ENCODE measurements at regions not wholly inside any gene's neighbourhood (a gene's known extent, or its start where the extent isn't known, plus 50 kb on each side); places are given as distances from the start of the nearest gene placed in this dataset.

DNA sequence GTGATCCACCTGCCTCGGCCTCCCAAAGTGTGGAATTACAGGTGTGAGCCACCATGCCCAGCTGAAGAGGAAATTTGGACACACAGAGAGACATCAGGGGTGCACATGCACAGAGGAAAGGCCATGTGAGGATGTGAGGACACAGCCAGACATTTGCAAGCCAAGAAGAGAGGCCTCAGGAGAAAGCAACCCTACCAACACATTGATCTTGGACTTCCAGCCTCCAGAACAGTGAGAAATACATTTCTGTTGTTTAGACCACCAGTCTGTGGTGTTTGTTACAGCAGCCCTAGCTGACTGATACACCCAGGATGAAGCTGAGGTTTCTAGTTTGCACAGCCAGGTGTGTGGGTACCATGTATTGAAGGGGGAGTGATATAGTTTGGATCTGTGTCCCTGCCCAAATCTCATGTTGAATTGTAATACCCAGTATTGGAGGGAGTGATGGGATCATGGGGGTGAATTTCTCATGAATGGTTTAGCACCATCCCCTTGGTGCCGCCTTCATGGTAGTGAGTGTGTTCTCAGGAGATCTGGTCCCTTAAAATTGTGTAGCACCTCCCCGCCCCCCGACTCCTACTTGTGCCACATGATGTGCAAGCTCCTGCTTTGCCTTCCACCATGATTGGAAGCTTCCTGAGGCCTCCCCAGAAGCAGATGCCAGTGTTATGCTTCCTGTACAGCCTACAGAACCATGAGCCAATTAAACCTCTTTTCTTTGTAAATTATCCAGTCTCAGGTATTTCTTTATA is 64.7 kb upstream of the DUSP5 start:
- H3K36me3 ChIP-seq: no peaks in the 10 kb centered on the region
- no peak for ATAC-seq
- H3K4me1 ChIP-seq: no peaks in the 10 kb centered on the region
- 96 to 99% (median 98%) methylated on average over 4 of the region's 4 CpGs for WGBS, 4 donors
- H3K27ac ChIP-seq: no peak overlapping the region
- TF ChIP-seq POLR2A (IDR thresholded peaks at IDR 0.05) (no peak), CTCF (IDR thresholded peaks at IDR 0.05) (no peak)
- H3K4me3 ChIP-seq: no peak overlapping the region
- no peak for DNase-seq
- intact Hi-C loops (cut with DNase I): loop anchor here in 1 of 10 donors (10.0 kb wide), 1 partner anchor 98 kb away; no protein-coding TSS in a partner anchor
- peaks cover 0 to 4% (median 0%) of the 10 kb centered on the region in 12 donors for H3K9me3 ChIP-seq
- no peaks in the 10 kb centered on the region for H3K27me3 ChIP-seq

DNA sequence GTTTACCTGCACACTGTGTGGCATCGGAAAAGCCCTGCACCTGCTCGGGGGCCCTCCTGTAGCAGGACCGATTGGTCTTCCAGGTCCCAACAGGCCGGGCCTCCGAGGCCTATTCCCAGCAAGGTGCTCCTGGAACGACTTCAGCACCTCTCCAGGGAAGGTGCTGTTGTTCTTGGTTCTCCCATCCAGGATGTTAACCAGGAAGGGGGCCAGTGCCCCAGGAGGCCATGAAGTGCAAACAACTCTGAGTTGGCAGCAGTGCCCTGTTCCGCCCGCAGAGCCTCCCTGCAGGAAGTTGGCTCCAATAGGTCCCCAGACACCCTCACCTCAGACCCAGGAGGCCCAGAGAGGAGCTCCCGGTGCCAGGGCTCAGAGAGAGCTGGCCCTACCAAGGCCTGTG is 64.0 kb upstream of the DUSP5 start:
- no peak for DNase-seq
- no peaks in the 10 kb centered on the region for H3K4me1 ChIP-seq
- WGBS, 4 donors: 75 to 87% (median 80%) methylated on average over 7 to 9 of the region's 9 CpGs
- H3K4me3 ChIP-seq: no peak overlapping the region
- H3K36me3 ChIP-seq: no peaks in the 10 kb centered on the region
- intact Hi-C loops (cut with DNase I): loop anchor here in 1 of 10 donors (10.0 kb wide), 1 partner anchor 99 kb away; no protein-coding TSS in a partner anchor
- no peaks in the 10 kb centered on the region for H3K27me3 ChIP-seq
- TF ChIP-seq POLR2A (IDR thresholded peaks at IDR 0.05): no peak
- no peak for TF ChIP-seq CTCF (IDR thresholded peaks at IDR 0.05)
- no peak overlapping the region for H3K27ac ChIP-seq
- H3K9me3 ChIP-seq: peaks cover 0 to 4% (median 0%) of the 10 kb centered on the region in 12 donors
- peak in 2 of 4 donors; percentile 49 to 55 for ATAC-seq

- TF ChIP-seq POLR2A (IDR thresholded peaks at IDR 0.05) (no peak), CTCF (IDR thresholded peaks at IDR 0.05) (no peak)
- no peak for DNase-seq
- H3K4me3 ChIP-seq: no peak overlapping the region
- no peaks in the 10 kb centered on the region for H3K4me1 ChIP-seq
- 78 to 88% (median 85%) methylated on average over 5 of the region's 5 CpGs for WGBS, 4 donors
- no peak overlapping the region for H3K27ac ChIP-seq
- no peak for ATAC-seq
- intact Hi-C loops (cut with DNase I): loop anchor here in 1 of 10 donors (10.0 kb wide), 1 partner anchor 100 kb away; no protein-coding TSS in a partner anchor
- no peaks in the 10 kb centered on the region for H3K36me3 ChIP-seq
- peaks cover 0 to 4% (median 0%) of the 10 kb centered on the region in 12 donors for H3K9me3 ChIP-seq
- H3K27me3 ChIP-seq: no peaks in the 10 kb centered on the region
Observed at GRCh38 chr10:110434489-110435096, 63.1 kb upstream of the DUSP5 start.
